HepG2 (cell line): ENCODE measurements at regions not wholly inside any gene's neighbourhood (a gene's known extent, or its start where the extent isn't known, plus 50 kb on each side); places are given as distances from the start of the nearest gene placed in this dataset.

Experiments
- ATAC-seq: fragments of 200-7000 bp; cut with Tn5 transposase; 3 replicates; pipeline ENCODE4 v1.9.1; 2020; ENCODE audit warnings: mild to moderate bottlenecking, moderate library complexity
- BruUV-seq: library from RNA; stranded (reverse); fragments of 400-500 nt; replicated peaks from 2 replicates; lab custom pipeline; 2021; lab: Mats Ljungman, UMichigan
- CTCF ChIA-PET: fragments of 300-600 bp; formaldehyde crosslinking; extraction: SDS; loops from one replicate; lab custom pipeline; 2021; ENCODE audit warnings: low total read pairs, inconsistent platforms, low intra/inter-chr PET ratio; lab: Yijun Ruan, JAX
- POLR2A ChIA-PET: fragments of 350-600 bp; sonication (Branson Sonifier 250); formaldehyde crosslinking; loops from one replicate; lab custom pipeline; 2020; ENCODE audit warnings: antibody characterized with exemption, inconsistent platforms; lab: Yijun Ruan, JAX
- DNase-seq: peaks from one replicate; pipeline ENCODE4 v3.0.0-alpha.2; 2015; ENCODE audit warnings: low spot score
- FAIRE-seq: peaks from 3 replicates; lab custom pipeline; 2011; peaks lifted over from hg19 to GRCh38; lab: Jason Lieb, UNC
- H2AFZ ChIP-seq: one replicate; pipeline ENCODE4 v1.6.1; 2011; ENCODE audit warnings: low read length, inconsistent platforms
- H3K27ac ChIP-seq: fragments of 300-600 bp; 3 replicates; pipeline ENCODE4 v1.8.0; 2011; ENCODE audit warnings: mixed run types, mild to moderate bottlenecking, mixed read lengths, low read length, inconsistent platforms; ENCODE audit not compliant: insufficient read depth; ENCODE audit errors: extremely low read length
- H3K27me3 ChIP-seq, 2 experiments: fragments of 200-600 bp in 1 of 2; 2 replicates in 1 of 2; 3 replicates in 1 of 2; pipeline versions ENCODE4 v1.6.0 to v1.8.0; 2011; ENCODE audit warnings: low read length in 2 of 2, mild to moderate bottlenecking in 2 of 2, moderate library complexity in 2 of 2, inconsistent platforms in 1 of 2; ENCODE audit not compliant: insufficient read depth in 2 of 2, control insufficient read depth in 1 of 2
- H3K36me3 ChIP-seq, 2 experiments: fragments of 200-600 bp in 1 of 2; replicated peaks in 1 of 2; 2 replicates in 1 of 2; 3 replicates in 1 of 2; pipeline versions ENCODE4 v1.5.1 to v1.8.0; 2011; ENCODE audit warnings: low read length in 2 of 2, inconsistent platforms in 1 of 2; ENCODE audit not compliant: insufficient read depth in 2 of 2, control insufficient read depth in 1 of 2
- H3K4me1 ChIP-seq: 2 replicates; pipeline ENCODE4 v1.5.1; 2012; ENCODE audit warnings: low read length, inconsistent platforms; ENCODE audit not compliant: insufficient read depth
- H3K4me2 ChIP-seq: 2 replicates; pipeline ENCODE4 v1.6.0; 2011; ENCODE audit warnings: low read depth, low read length, inconsistent platforms
- H3K4me3 ChIP-seq, 3 experiments: fragments of 200-600 bp in 1 of 3; sonication (generic), shearing (Covaris generic) in 1 of 3; replicated peaks in 1 of 3; 2 replicates each; pipeline ENCODE4 v1.5.1; 2011 to 2016; ENCODE audit warnings: low read length in 3 of 3, inconsistent platforms in 2 of 3, low read depth in 2 of 3, mild to moderate bottlenecking in 2 of 3, control low read depth in 1 of 3, mixed read lengths in 1 of 3; ENCODE audit not compliant: insufficient read depth in 1 of 3
- H3K79me2 ChIP-seq: one replicate; pipeline ENCODE4 v1.6.1; 2011; ENCODE audit warnings: low read length, inconsistent platforms; ENCODE audit not compliant: insufficient read depth
- H3K9ac ChIP-seq: 2 replicates; pipeline ENCODE4 v1.6.0; 2011; ENCODE audit warnings: mild to moderate bottlenecking, low read depth, low read length, inconsistent platforms; ENCODE audit not compliant: insufficient read depth
- H3K9me3 ChIP-seq: 2 replicates; pipeline ENCODE4 v1.5.1; 2012; ENCODE audit warnings: mild to moderate bottlenecking, low read length
- H4K20me1 ChIP-seq: 2 replicates; pipeline ENCODE4 v1.6.0; 2011; ENCODE audit warnings: inconsistent platforms, mild to moderate bottlenecking, low read length, moderate library complexity; ENCODE audit not compliant: insufficient read depth
- CBX2 ChIP-seq, 2 experiments: fragments of 200-600 bp in 1 of 2; sonication (generic); formaldehyde crosslinking in 1 of 2; IDR thresholded peaks; 2 replicates each; pipeline versions ENCODE4 v1.7.0 to v1.8.1; 2018 to 2022; ENCODE audit warnings: low read depth in 2 of 2, low read length in 1 of 2, mild to moderate bottlenecking in 1 of 2, missing genetic modification reagents in 1 of 2
- CHD4 ChIP-seq: fragments of 200-600 bp; sonication (generic); IDR thresholded peaks from 2 replicates; pipeline ENCODE4 v1.7.0; 2017; ENCODE audit warnings: mild to moderate bottlenecking, low read length, borderline replicate concordance
- CSRNP2 ChIP-seq: sonication (generic); formaldehyde crosslinking; conservative IDR thresholded peaks from 2 replicates; pipeline ENCODE4 v1.8.0; 2022; ENCODE audit warnings: low read depth, missing genetic modification reagents
- HNF1B ChIP-seq: sonication (generic); formaldehyde crosslinking; IDR thresholded peaks from 2 replicates; pipeline ENCODE4 v1.5.1; 2020; ENCODE audit warnings: mild to moderate bottlenecking, moderate library complexity, missing genetic modification reagents
- HOXA3 ChIP-seq: sonication (generic); formaldehyde crosslinking; IDR thresholded peaks from 2 replicates; pipeline ENCODE4 v1.5.0; 2020; ENCODE audit warnings: missing genetic modification reagents
- MEF2D ChIP-seq: sonication (generic); formaldehyde crosslinking; IDR thresholded peaks from 2 replicates; pipeline ENCODE4 v1.5.1; 2020; ENCODE audit warnings: mild to moderate bottlenecking, missing genetic modification reagents
- NFIB ChIP-seq: sonication (generic); formaldehyde crosslinking; IDR thresholded peaks from 2 replicates; pipeline ENCODE4 v1.9.0; 2021; ENCODE audit warnings: missing genetic modification reagents, mild to moderate bottlenecking, borderline replicate concordance
- NR0B2 ChIP-seq: sonication (generic); formaldehyde crosslinking; IDR thresholded peaks from 2 replicates; pipeline ENCODE4 v1.4.0; 2020; ENCODE audit warnings: mild to moderate bottlenecking, missing genetic modification reagents
- SNRNP70 ChIP-seq: fragments of 200-400 bp; formaldehyde crosslinking; IDR thresholded peaks from 2 replicates; pipeline ENCODE4 v1.6.1; 2017; ENCODE audit warnings: mild to moderate bottlenecking, low read depth, low read length, moderate library complexity
- SP140L ChIP-seq: sonication (generic); formaldehyde crosslinking; IDR thresholded peaks from 2 replicates; pipeline ENCODE4 v1.4.0; 2020; ENCODE audit warnings: missing genetic modification reagents, borderline replicate concordance
- SRSF1 ChIP-seq: fragments of 200-400 bp; formaldehyde crosslinking; optimal IDR thresholded peaks from 2 replicates; pipeline ENCODE3; 2017; ENCODE audit warnings: mild to moderate bottlenecking, low read depth, low read length, moderate library complexity
- TFDP2 ChIP-seq: sonication (generic); formaldehyde crosslinking; IDR thresholded peaks from 2 replicates; pipeline ENCODE4 v1.4.0; 2020; ENCODE audit warnings: missing genetic modification reagents
- TRIM22 ChIP-seq: fragments of 450-650 bp; IDR thresholded peaks from 2 replicates; pipeline ENCODE4 v1.6.1; 2017
- ZNF121 ChIP-seq: sonication (generic); formaldehyde crosslinking; IDR thresholded peaks from 2 replicates; pipeline ENCODE4 v1.5.0; 2020; ENCODE audit warnings: mild to moderate bottlenecking, missing genetic modification reagents
- ZNF224 ChIP-seq: sonication (generic); formaldehyde crosslinking; IDR thresholded peaks from 2 replicates; pipeline ENCODE4 v1.5.0; 2020; ENCODE audit warnings: mild to moderate bottlenecking, missing genetic modification reagents
- ZNF660 ChIP-seq: sonication (generic); formaldehyde crosslinking; IDR thresholded peaks from 2 replicates; pipeline ENCODE4 v1.5.1; 2020; ENCODE audit warnings: mild to moderate bottlenecking, low read depth, missing genetic modification reagents, borderline replicate concordance
- ZNF672 ChIP-seq: sonication (generic); formaldehyde crosslinking; IDR thresholded peaks from 2 replicates; pipeline ENCODE4 v1.8.1; 2022; ENCODE audit warnings: missing genetic modification reagents
- WGBS: methylation state at CpG from one replicate; pipeline ENCODE4 v1.1.6; 2017; ENCODE audit warnings: low lambda C conversion rate; 5-methylcytosine and 5-hydroxymethylcytosine counted together
- in situ Hi-C: cut with HindIII; loops from 2 replicates; pipeline ENCODE4 v1.10.0; 2017; ENCODE audit warnings: low pct_unique_long_range_greater_than_20kb; ENCODE audit not compliant: extremely low pct_ligation_motif_present
- intact Hi-C: fragments of 100-400 bp; cut with micrococcal nuclease; formaldehyde crosslinking; loops from one replicate; pipeline ENCODE4 v1.10.0; 2022; ENCODE audit not compliant: unreplicated experiment

- Histone ChIP-seq H3K9ac (no peak overlapping the region), H3K27me3 (peaks cover 0 to 1% of the 10 kb centered on the region in 2 experiments; a peak in 1 of 5 replicates), H3K9me3 (no peaks in the 10 kb centered on the region), H3K4me2 (no peak overlapping the region), H4K20me1 (no peaks in the 10 kb centered on the region), H3K4me1 (no peaks in the 10 kb centered on the region), H3K36me3 (no peaks in the 10 kb centered on the region), H3K79me2 (no peaks in the 10 kb centered on the region), H3K4me3 (no peak overlapping the region), H3K27ac (no peak overlapping the region), H2AFZ (no peak overlapping the region)
- no TSS peak for BruUV-seq
- DNase-seq: no peak
- ChIA-PET POLR2A (no interaction called here), CTCF (no interaction called here)
- 16% methylated on average over 3 of the region's 4 CpGs for WGBS
- in situ Hi-C loops (no loop called here), intact Hi-C loops (no loop called here)
- TF ChIP-seq HOXA3 (CRISPR knock-in tag) (no peak), MEF2D (CRISPR knock-in tag) (no peak), HNF1B (CRISPR knock-in tag) (no peak), SP140L (no peak), CBX2 (IDR thresholded peaks at IDR 0.05; ENCODE audit: low read depth, low read length) (no peak), CBX2 (CRISPR knock-in tag; IDR thresholded peaks at IDR 0.05; ENCODE audit: low read depth) (no peak), CHD4 (no peak), CSRNP2 (CRISPR knock-in tag) (no peak), TRIM22 (no peak), SNRNP70 (no peak), NR0B2 (CRISPR knock-in tag) (no peak), ZNF672 (no peak), SRSF1 (no peak), NFIB (CRISPR knock-in tag) (no peak), ZNF660 (CRISPR knock-in tag) (no peak), ZNF224 (CRISPR knock-in tag) (no peak), ZNF121 (CRISPR knock-in tag) (no peak), TFDP2 (CRISPR knock-in tag) (no peak)
- FAIRE-seq: no peak
- ATAC-seq: no peak
Measured at GRCh38 chr13:36530050-36530789, 97.9 kb downstream of the CCNA1 start.
